ENCODE measurements at regions not wholly inside any gene's neighbourhood (a gene's known extent, or its start where the extent isn't known, plus 50 kb on each side); places are given as distances from the start of the nearest gene placed in this dataset.

GRCh38 chr12:59036973-59037762 lies 116.9 kb upstream of the LRIG3 start:
- in situ Hi-C loops (cut with MboI; ENCODE audit: low pct_unique_long_range_greater_than_20kb, low sequenced_read_pairs) = no loop called here

GRCh38 chr12:59036347-59036746 lies 116.0 kb upstream of the LRIG3 start:
- no peak for DNase-seq
- in situ Hi-C loops (cut with MboI; ENCODE audit: low pct_unique_long_range_greater_than_20kb, low sequenced_read_pairs) = no loop called here

More at GRCh38 chr12:59036973-59037762, 116.9 kb upstream of the LRIG3 start:
- DNase-seq = no peak

GRCh38 chr12:59031313-59031712 lies 111.0 kb upstream of the LRIG3 start:
- in situ Hi-C loops (cut with MboI; ENCODE audit: low pct_unique_long_range_greater_than_20kb, low sequenced_read_pairs) = no loop called here
- no peak for DNase-seq

GRCh38 chr12:59030415-59030814 lies 110.1 kb upstream of the LRIG3 start:
- no peak for DNase-seq
- in situ Hi-C loops (cut with MboI; ENCODE audit: low pct_unique_long_range_greater_than_20kb, low sequenced_read_pairs) = no loop called here

- in situ Hi-C loops (cut with MboI; ENCODE audit: low pct_unique_long_range_greater_than_20kb, low sequenced_read_pairs) = no loop called here
- no peak for DNase-seq
Measured at GRCh38 chr12:59027199-59027598, 106.9 kb upstream of the LRIG3 start.

- in situ Hi-C loops (cut with MboI; ENCODE audit: low pct_unique_long_range_greater_than_20kb, low sequenced_read_pairs) = no loop called here
- DNase-seq = no peak
Measured at GRCh38 chr12:59023861-59024424, 103.6 kb upstream of the LRIG3 start.

- in situ Hi-C loops (cut with MboI; ENCODE audit: low pct_unique_long_range_greater_than_20kb, low sequenced_read_pairs) = no loop called here
Measured at GRCh38 chr12:59020073-59020946, 100.0 kb upstream of the LRIG3 start.

GRCh38 chr12:59014885-59015284 lies 94.6 kb upstream of the LRIG3 start:
- in situ Hi-C loops (cut with MboI; ENCODE audit: low pct_unique_long_range_greater_than_20kb, low sequenced_read_pairs) = no loop called here
- DNase-seq = no peak

More at GRCh38 chr12:59020073-59020946, 100.0 kb upstream of the LRIG3 start:
- no peak for DNase-seq

- in situ Hi-C loops (cut with MboI; ENCODE audit: low pct_unique_long_range_greater_than_20kb, low sequenced_read_pairs) = no loop called here
- DNase-seq = no peak
Measured at GRCh38 chr12:59010941-59011340, 90.6 kb upstream of the LRIG3 start.

- no peak for DNase-seq
- in situ Hi-C loops (cut with MboI; ENCODE audit: low pct_unique_long_range_greater_than_20kb, low sequenced_read_pairs) = no loop called here
Measured at GRCh38 chr12:59010118-59010517, 89.8 kb upstream of the LRIG3 start.

GRCh38 chr12:59007620-59008019 lies 87.3 kb upstream of the LRIG3 start:
- no peak for DNase-seq
- in situ Hi-C loops (cut with MboI; ENCODE audit: low pct_unique_long_range_greater_than_20kb, low sequenced_read_pairs) = no loop called here

GRCh38 chr12:59005193-59005955 lies 85.1 kb upstream of the LRIG3 start:
- in situ Hi-C loops (cut with MboI; ENCODE audit: low pct_unique_long_range_greater_than_20kb, low sequenced_read_pairs) = no loop called here
- DNase-seq = no peak

GRCh38 chr12:59004456-59004855 lies 84.2 kb upstream of the LRIG3 start:
- in situ Hi-C loops (cut with MboI; ENCODE audit: low pct_unique_long_range_greater_than_20kb, low sequenced_read_pairs) = no loop called here
- DNase-seq = no peak

GRCh38 chr12:58995666-58996363 lies 75.5 kb upstream of the LRIG3 start:
- in situ Hi-C loops (cut with MboI; ENCODE audit: low pct_unique_long_range_greater_than_20kb, low sequenced_read_pairs) = no loop called here

GRCh38 chr12:58988643-58989344 lies 68.5 kb upstream of the LRIG3 start:
- in situ Hi-C loops (cut with MboI; ENCODE audit: low pct_unique_long_range_greater_than_20kb, low sequenced_read_pairs) = no loop called here
- DNase-seq = no peak

More at GRCh38 chr12:58995666-58996363, 75.5 kb upstream of the LRIG3 start:
- DNase-seq = no peak

- in situ Hi-C loops (cut with MboI; ENCODE audit: low pct_unique_long_range_greater_than_20kb, low sequenced_read_pairs) = no loop called here
- no peak for DNase-seq
Measured at GRCh38 chr12:58981961-58982360, 61.7 kb upstream of the LRIG3 start.

- DNase-seq = no peak
- in situ Hi-C loops (cut with MboI; ENCODE audit: low pct_unique_long_range_greater_than_20kb, low sequenced_read_pairs) = no loop called here
Measured at GRCh38 chr12:58980768-58981167, 60.5 kb upstream of the LRIG3 start.

GRCh38 chr12:58978717-58979116 lies 58.4 kb upstream of the LRIG3 start:
- DNase-seq = no peak
- in situ Hi-C loops (cut with MboI; ENCODE audit: low pct_unique_long_range_greater_than_20kb, low sequenced_read_pairs) = no loop called here

Measured in KBM-7 (cell line).